Gastroesophageal sphincter (tissue), 4 donors: ENCODE measurements at regions not wholly inside any gene's neighbourhood (a gene's known extent, or its start where the extent isn't known, plus 50 kb on each side); places are given as distances from the start of the nearest gene placed in this dataset.
A peak's percentile ranks its signal among the peaks of the same experiment; 100 is the strongest.

Source experiments
- ATAC-seq: fragments of 150-250 bp; one replicate; pipeline ENCODE4 v1.9.1; 2016; ENCODE audit warnings: mild to moderate bottlenecking, moderate library complexity
- H3K27ac ChIP-seq, 4 donors: fragments of 200-600 bp; sonication (generic) in 3 of 4; 1 replicate in 3 of 4; 2 replicates in 1 of 4; pipeline ENCODE4 v1.5.1; 2016 to 2019
- H3K27me3 ChIP-seq: fragments of 200-600 bp; sonication (generic); one replicate; pipeline ENCODE4 v1.5.1; 2019
- H3K36me3 ChIP-seq, 2 donors: fragments of 200-600 bp; sonication (generic); one replicate each; pipeline ENCODE4 v1.5.1; 2019; ENCODE audit warnings: control low read depth in 1 of 2
- H3K4me1 ChIP-seq, 3 donors: fragments of 200-600 bp; sonication (generic); 1 replicate in 2 of 3; 2 replicates in 1 of 3; pipeline ENCODE4 v1.5.1; 2016 to 2019; ENCODE audit warnings: control low read depth in 2 of 3
- H3K4me3 ChIP-seq, 2 donors: fragments of 200-600 bp; sonication (generic); one replicate each; pipeline ENCODE4 v1.5.1; 2019; ENCODE audit warnings: mild to moderate bottlenecking in 1 of 2, moderate library complexity in 1 of 2
- H3K9me3 ChIP-seq, 3 donors: fragments of 200-600 bp; sonication (generic); one replicate each; pipeline ENCODE4 v1.5.1; 2017 to 2019; ENCODE audit warnings: control low read depth in 2 of 3
- EP300 ChIP-seq: sonication (generic); formaldehyde crosslinking; IDR thresholded peaks from one replicate; pipeline ENCODE4 v1.6.1; 2017; ENCODE audit warnings: antibody characterized with exemption, mild to moderate bottlenecking
- POLR2A ChIP-seq, 2 donors: fragments of 450-650 bp; IDR thresholded peaks; one replicate each; pipeline ENCODE4 v1.6.1; 2017; ENCODE audit warnings: antibody characterized with exemption in 2 of 2, mild to moderate bottlenecking in 2 of 2, moderate library complexity in 1 of 2
- POLR2AphosphoS5 ChIP-seq: sonication (generic); formaldehyde crosslinking; IDR thresholded peaks from one replicate; pipeline ENCODE4 v1.6.1; 2017; ENCODE audit warnings: antibody characterized with exemption
- WGBS, 2 donors: methylation state at CpG; one replicate each; pipeline ENCODE4 v1.1.5; 2018; ENCODE audit warnings: low coverage in 1 of 2; 5-methylcytosine and 5-hydroxymethylcytosine counted together
- TF ChIP-seq, protein P1 (sequence below), 4 experiments: fragments of 200-600 bp in 2 of 4; fragments of 450-650 bp in 2 of 4; sonication (generic) in 1 of 4; IDR thresholded peaks; one replicate each; pipeline ENCODE4 v1.5.1; 2017 to 2019; ENCODE audit warnings: antibody characterized with exemption in 4 of 4, mild to moderate bottlenecking in 2 of 4, moderate library complexity in 2 of 4

GRCh38 chr6:14639983-14640599, 522.5 kb downstream of the CD83 start:
- 92 to 93% methylated on average over 10 to 12 of the region's 12 CpGs for WGBS, 2 donors
- no peaks in the 10 kb centered on the region for H3K27me3 ChIP-seq
- ATAC-seq: no peak

GRCh38 chr6:14640631-14641030, 523.1 kb downstream of the CD83 start:
- Histone ChIP-seq H3K9me3 (no peaks in the 10 kb centered on the region), H3K27ac (no peak overlapping the region), H3K4me1 (peaks cover 0 to 21% (median 6%) of the 10 kb centered on the region in 3 donors), H3K36me3 (no peaks in the 10 kb centered on the region), H3K27me3 (no peaks in the 10 kb centered on the region), H3K4me3 (no peak overlapping the region)
- no peak for ATAC-seq
- WGBS, 2 donors: 92% methylated on average over 2 of the region's 2 CpGs
- TF ChIP-seq EP300 (no peak), POLR2AphosphoS5 (no peak), POLR2A (IDR thresholded peaks at IDR 0.05) (no peak)
- TF ChIP-seq, protein P1, sequence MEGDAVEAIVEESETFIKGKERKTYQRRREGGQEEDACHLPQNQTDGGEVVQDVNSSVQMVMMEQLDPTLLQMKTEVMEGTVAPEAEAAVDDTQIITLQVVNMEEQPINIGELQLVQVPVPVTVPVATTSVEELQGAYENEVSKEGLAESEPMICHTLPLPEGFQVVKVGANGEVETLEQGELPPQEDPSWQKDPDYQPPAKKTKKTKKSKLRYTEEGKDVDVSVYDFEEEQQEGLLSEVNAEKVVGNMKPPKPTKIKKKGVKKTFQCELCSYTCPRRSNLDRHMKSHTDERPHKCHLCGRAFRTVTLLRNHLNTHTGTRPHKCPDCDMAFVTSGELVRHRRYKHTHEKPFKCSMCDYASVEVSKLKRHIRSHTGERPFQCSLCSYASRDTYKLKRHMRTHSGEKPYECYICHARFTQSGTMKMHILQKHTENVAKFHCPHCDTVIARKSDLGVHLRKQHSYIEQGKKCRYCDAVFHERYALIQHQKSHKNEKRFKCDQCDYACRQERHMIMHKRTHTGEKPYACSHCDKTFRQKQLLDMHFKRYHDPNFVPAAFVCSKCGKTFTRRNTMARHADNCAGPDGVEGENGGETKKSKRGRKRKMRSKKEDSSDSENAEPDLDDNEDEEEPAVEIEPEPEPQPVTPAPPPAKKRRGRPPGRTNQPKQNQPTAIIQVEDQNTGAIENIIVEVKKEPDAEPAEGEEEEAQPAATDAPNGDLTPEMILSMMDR (IDR thresholded peaks at IDR 0.05): no peak

More at GRCh38 chr6:14639983-14640599, 522.5 kb downstream of the CD83 start:
- Histone ChIP-seq H3K36me3 (no peaks in the 10 kb centered on the region), H3K4me3 (no peak overlapping the region), H3K27ac (peak overlapping the region in 1 of 4 donors; percentile 59), H3K4me1 (peaks cover 0 to 21% (median 6%) of the 10 kb centered on the region in 3 donors), H3K9me3 (no peaks in the 10 kb centered on the region)
- TF ChIP-seq POLR2AphosphoS5: no peak
- TF ChIP-seq POLR2A (IDR thresholded peaks at IDR 0.05): no peak
- TF ChIP-seq, protein P1 (IDR thresholded peaks at IDR 0.05): no peak
- TF ChIP-seq EP300: no peak

GRCh38 chr6:14641423-14642135, 524.0 kb downstream of the CD83 start:
- Histone ChIP-seq H3K36me3 (no peaks in the 10 kb centered on the region), H3K27me3 (no peaks in the 10 kb centered on the region), H3K4me3 (no peak overlapping the region), H3K9me3 (no peaks in the 10 kb centered on the region), H3K27ac (no peak overlapping the region), H3K4me1 (peaks cover 0 to 21% (median 6%) of the 10 kb centered on the region in 3 donors)
- 87 to 96% methylated on average over 5 to 12 of the region's 18 CpGs for WGBS, 2 donors
- no peak for TF ChIP-seq POLR2A (IDR thresholded peaks at IDR 0.05)
- TF ChIP-seq POLR2AphosphoS5: no peak
- no peak for TF ChIP-seq EP300
- TF ChIP-seq, protein P1 (IDR thresholded peaks at IDR 0.05): no peak
- ATAC-seq: no peak

DNA sequence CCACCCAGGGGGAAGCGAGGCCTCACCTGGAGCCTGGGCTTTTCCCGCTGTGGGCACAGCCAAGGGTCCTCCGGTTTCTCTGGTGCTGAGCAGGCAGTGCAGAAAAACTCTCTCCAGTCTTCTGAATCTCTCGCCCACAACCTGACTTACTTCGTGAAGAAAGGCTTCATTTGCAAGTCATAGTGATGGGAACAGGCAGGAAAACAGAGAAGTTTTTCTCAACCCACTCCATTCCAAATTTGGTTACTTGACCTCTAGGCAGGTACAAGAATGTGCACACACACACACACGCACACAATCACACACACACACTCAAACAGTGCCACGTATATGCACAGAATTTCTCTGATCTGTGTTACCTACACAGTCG, 524.5 kb downstream of the CD83 start:
- TF ChIP-seq EP300: no peak
- TF ChIP-seq POLR2AphosphoS5: no peak
- TF ChIP-seq POLR2A (IDR thresholded peaks at IDR 0.05): no peak
- TF ChIP-seq, protein P1 (IDR thresholded peaks at IDR 0.05): no peak
- no peak overlapping the region for H3K27ac ChIP-seq
- H3K4me3 ChIP-seq: no peak overlapping the region
- H3K4me1 ChIP-seq: peaks cover 0 to 24% (median 6%) of the 10 kb centered on the region in 3 donors
- WGBS, 2 donors: 100% methylated on average over 5 of the region's 8 CpGs
- no peaks in the 10 kb centered on the region for H3K27me3 ChIP-seq
- H3K36me3 ChIP-seq: no peaks in the 10 kb centered on the region
- no peak for ATAC-seq
- H3K9me3 ChIP-seq: no peaks in the 10 kb centered on the region

GRCh38 chr6:14642842-14643241, 525.3 kb downstream of the CD83 start:
- TF ChIP-seq POLR2A (IDR thresholded peaks at IDR 0.05): no peak
- TF ChIP-seq, protein P1 (IDR thresholded peaks at IDR 0.05): no peak
- no peak for TF ChIP-seq POLR2AphosphoS5
- TF ChIP-seq EP300: no peak
- H3K36me3 ChIP-seq: no peaks in the 10 kb centered on the region
- WGBS, 2 donors: 93 to 100% methylated on average over 2 of the region's 2 CpGs
- no peaks in the 10 kb centered on the region for H3K27me3 ChIP-seq
- H3K9me3 ChIP-seq: no peaks in the 10 kb centered on the region
- no peak overlapping the region for H3K4me3 ChIP-seq
- no peak for ATAC-seq
- H3K4me1 ChIP-seq: peaks cover 0 to 25% (median 6%) of the 10 kb centered on the region in 3 donors
- H3K27ac ChIP-seq: no peak overlapping the region
